Myocyte (in vitro differentiated cells): ENCODE measurements at regions not wholly inside any gene's neighbourhood (a gene's known extent, or its start where the extent isn't known, plus 50 kb on each side); places are given as distances from the start of the nearest gene placed in this dataset.

Experiments
- DNase-seq: peaks from one replicate; pipeline ENCODE4 v3.0.0-alpha.2; 2012; ENCODE audit warnings: low read depth

GRCh38 chr5:5967373-5967772, 411.0 kb downstream of the MED10 start:
- no peak for DNase-seq

DNA sequence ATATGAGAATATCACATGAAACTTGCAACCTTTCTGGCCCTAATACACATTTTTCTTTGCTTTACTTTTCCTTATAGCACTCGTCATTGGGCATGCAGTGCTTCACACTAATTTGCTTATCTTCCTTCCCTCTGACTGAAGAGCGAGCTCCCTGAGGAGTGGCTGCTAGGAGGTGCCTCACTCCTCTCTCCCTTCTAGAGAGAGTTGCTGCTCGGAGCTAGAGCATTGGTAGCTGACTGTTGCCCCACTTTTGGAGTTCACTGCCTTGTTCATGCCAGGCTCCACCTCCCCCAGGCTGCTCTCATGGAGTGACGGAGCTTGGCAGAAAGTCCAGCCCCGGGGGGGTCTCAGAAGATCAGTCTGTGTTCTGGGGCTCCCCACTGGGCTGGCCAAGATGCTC, 413.2 kb downstream of the MED10 start:
- no peak for DNase-seq

- DNase-seq = no peak
Measured at GRCh38 chr5:5964347-5964746, 414.0 kb downstream of the MED10 start.

DNA sequence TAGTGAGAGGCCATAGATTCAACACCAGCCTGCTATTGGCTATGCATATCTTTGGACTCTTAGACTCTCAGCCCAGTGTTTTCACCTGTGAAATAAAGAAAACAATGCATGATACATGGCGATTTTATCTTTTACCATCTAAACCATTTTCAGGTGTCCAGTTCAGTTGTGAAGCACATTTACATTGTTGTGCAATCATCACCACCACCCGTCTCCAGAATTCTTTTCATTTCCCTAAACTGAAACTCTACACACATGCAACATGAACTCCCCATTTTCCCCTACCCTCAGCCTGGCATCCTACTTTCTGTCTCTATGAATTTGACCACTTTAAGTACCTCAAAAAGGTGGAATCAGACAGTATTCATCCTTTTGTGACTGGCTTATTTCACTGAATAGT, 420.6 kb downstream of the MED10 start:
- DNase-seq = no peak

DNA sequence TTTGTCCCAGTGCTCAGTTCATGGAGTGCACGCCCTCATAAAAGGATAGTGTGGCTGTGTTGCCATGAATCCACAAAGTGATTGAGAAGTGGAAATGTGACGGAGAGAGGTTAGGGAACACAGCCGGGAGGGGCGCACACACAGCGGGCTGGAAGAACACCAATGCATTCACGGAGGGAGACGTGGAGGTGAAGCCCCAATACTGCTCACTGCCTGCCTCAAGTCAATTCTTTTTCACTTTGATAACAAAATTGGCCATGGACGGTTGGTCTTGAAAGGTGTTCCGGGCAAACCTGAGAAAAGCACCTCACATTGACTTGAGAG, 424.1 kb downstream of the MED10 start:
- no peak for DNase-seq

GRCh38 chr5:5953584-5954274, 424.6 kb downstream of the MED10 start:
- DNase-seq = no peak

DNA sequence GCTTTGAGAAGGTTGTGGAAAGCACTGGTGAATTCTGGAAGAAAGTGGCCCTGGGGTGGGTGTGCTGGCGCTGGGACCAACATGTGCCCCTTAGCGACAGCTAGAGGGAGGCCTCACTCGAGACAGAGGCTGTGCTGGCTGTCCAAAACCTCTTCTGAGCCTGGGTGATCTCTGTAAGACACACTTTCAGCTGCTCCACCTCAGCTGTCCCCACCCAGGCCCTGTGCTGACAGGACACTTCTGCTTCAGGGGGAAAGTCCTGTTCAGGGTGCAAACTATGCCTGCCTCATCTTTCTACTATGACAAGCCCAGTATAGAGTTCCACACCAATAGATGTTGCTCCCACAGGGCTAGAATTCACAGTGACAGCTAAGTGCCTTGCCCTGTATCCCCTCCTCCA, 426.4 kb downstream of the MED10 start:
- no peak for DNase-seq

- no peak for DNase-seq
Measured at GRCh38 chr5:5950658-5951057, 427.7 kb downstream of the MED10 start.

DNA sequence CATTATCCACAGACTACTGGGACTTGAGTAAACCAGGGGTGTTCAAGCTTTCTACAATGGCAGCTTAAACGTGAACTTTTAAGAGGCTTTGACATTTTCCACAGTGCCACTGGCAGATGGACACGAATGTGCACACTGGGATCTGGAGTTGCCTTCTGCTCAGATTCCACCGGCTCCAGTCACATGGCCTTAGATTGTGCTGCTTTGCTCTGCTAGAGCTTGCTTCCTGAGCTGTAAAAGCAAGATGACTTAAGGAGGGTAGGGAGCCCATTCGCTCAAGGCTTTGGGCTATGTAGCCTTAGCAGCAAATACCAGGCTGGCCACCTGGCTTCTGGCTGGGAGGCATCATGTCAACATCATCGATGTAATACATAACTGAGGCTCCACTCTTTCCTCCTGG, 436.9 kb downstream of the MED10 start:
- DNase-seq = no peak

DNA sequence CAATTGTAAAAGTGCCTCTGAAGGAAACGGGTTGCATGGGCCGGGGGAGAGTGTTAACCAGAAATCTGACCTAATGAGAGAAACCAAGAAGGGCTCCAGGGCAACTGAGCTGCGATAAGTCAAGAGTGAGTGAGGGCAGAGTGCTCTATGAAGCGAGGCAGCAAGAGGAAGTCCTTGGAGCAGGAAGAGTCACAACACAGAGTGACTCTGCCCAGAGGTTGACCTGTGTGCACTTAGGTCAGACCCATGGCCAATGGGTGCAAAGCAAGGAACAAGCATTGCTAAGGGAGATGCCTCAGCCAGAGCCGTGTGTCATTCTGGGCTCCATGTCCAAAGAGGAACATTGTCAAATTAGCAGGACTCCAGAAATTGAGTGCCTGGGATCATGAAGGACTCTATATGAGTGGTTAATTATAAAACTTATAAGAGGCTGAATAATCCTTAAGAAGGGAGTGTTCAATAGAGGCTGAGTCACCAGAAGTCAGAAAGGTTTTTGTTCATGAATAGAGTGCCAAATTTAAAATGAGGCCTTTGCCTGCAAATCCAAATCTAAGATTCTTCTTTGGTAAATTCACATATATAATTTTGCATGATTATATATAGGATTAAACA, 438.5 kb downstream of the MED10 start:
- DNase-seq = no peak

DNA sequence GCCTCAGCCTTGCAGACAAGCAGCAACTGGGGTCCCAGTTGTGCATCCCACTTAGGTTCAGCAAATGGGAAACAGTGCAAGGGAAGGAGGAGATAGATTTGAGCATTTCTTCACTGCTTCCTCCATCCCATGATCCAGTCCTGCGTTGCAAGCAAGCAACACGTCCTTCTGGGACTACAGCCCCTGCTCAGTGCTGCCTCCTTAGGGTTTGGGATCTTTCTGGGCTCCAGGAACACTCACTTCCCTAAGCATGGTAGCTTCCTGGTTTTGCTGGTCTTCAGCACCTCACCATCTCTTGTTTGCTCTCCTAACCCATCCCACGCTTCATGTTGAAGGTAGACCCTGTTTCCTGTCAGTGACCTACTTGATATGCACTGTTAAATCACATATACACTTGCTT, 444.7 kb downstream of the MED10 start:
- DNase-seq = no peak

DNA sequence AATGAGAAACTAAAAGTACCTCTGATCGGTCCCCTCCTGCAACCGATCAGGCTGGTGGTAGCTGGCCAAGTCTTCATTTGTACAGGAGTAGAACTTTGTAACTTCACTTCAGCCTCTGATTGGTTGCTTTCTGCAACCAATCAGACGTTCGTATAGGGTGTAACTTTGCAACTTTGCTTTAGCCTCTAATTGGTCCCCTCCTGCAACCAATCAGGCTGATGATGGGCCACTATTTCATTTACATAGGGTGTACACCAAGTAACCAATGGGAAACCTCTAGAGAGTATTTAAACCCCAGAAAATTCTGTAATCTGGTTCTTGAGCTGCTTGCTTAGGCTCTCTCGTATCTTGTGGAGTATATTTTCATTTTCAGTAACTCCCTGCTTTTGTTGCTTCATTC, 445.5 kb downstream of the MED10 start:
- no peak for DNase-seq

GRCh38 chr5:5930561-5930960, 447.8 kb downstream of the MED10 start:
- no peak for DNase-seq

DNA sequence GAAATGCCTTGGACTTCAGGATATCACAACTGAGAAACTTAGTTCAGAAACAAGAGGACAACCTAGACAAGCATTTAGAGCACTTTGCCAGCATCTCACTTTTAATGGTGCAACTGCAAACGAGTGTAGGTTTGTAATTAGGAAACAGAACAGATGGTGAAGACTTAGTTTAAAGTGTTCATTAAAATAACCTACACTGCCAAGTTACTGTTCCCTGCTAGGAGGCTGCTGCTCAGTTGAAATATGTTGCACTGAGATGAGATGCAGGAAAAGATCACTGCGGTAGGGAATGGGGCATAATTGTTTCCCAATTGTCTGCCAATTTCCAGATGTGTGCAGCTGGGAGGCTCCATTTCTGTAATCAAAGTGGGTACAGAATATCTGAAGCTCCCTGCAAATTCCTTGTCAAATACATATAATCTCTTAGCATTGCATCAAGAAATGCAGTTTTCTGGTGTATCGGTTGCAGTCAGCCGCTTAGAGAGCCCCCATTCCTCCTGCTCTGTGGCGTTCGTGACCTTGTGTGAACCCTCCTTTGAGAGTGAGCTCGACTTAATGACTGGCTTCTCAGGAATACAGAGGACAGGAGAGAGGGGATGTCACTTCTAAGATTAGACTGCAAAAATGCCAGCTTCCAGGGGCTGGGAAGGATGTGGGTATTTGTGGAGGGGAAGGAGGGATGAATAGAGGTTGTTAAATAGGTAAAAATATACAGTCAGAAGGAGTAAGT, 448.9 kb downstream of the MED10 start:
- DNase-seq = no peak

GRCh38 chr5:5925191-5925590, 453.2 kb downstream of the MED10 start:
- DNase-seq = no peak

GRCh38 chr5:5919411-5919810, 458.9 kb downstream of the MED10 start:
- no peak for DNase-seq

DNA sequence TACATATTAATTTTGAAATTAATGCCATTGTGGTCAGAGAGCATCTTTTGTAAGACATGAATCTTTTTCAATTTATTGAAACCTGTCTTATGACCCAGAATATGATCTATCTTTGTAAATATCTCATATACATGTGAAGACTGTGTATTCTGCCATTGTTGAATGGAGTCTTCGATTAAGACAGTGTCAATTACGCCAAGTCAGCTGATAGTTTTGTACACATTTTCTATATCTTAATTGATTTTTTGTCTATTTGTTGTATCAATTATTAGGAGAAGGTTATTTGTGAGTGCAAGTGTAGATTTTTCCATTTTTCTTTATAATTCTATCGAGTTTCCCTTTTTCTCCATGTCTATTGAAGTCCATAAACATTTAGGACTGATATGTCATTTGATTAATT, 471.6 kb downstream of the MED10 start:
- DNase-seq = no peak

DNA sequence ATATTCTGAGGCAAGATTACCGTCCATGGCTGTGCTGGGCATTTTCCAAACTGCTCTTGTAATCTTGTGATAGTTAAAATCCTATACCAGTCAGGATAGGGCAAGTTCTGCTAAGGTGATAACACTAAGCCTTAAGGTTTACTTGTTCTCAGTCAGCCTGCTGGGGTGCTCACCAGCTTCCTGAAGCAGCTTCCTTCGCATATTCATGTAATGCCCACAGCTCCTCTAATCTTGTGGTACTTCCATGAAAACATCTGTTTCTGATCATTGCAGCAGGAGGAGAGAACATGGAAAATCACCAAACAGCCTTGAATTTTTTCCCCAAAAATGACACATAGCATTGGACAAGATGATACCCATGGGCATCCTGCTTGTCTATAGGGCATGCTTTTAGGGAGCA, 473.2 kb downstream of the MED10 start:
- no peak for DNase-seq

- no peak for DNase-seq
Measured at GRCh38 chr5:5904113-5904512, 474.2 kb downstream of the MED10 start.

GRCh38 chr5:5902678-5903646, 475.4 kb downstream of the MED10 start:
- no peak for DNase-seq

GRCh38 chr5:5900350-5900749, 477.9 kb downstream of the ICE1 start:
- DNase-seq = no peak

DNA sequence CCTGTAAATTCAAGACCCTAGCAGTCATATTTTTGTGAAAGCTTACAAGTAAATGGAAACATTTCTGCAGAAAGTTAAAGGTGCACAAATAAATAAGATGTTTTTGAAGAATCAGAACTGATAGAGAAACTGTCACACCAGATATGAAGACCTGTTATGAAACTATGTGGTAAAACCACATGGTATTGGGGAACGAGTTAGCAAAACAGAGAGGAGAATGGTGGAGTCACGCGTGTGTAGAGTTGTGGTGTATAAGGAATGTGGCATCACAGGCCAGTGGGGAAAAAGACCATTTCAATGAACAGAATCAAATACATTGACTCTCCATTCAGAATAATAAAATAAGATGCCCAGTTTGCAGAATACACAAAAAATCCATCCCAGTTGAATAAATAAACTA, 477.2 kb downstream of the ICE1 start:
- no peak for DNase-seq
